Neural cell (in vitro differentiated cells): ENCODE measurements at regions not wholly inside any gene's neighbourhood (a gene's known extent, or its start where the extent isn't known, plus 50 kb on each side); places are given as distances from the start of the nearest gene placed in this dataset.

ENCODE experiments used
- H2AFZ ChIP-seq: fragments of 200-600, 300-800 bp; sonication (generic), shearing (Covaris generic); 2 replicates; pipeline ENCODE4 v1.6.0; 2014; ENCODE audit warnings: low read depth, mild to moderate bottlenecking, antibody characterized with exemption, low read length, moderate library complexity
- H3F3A ChIP-seq: fragments of 200-600 bp; shearing (Covaris generic); 2 replicates; pipeline ENCODE4 v1.6.1; 2016; ENCODE audit warnings: mild to moderate bottlenecking, moderate library complexity, mixed read lengths, antibody characterized with exemption, low read length; ENCODE audit not compliant: insufficient read depth, poor library complexity, severe bottlenecking
- H3K27ac ChIP-seq: fragments of 200-600, 300-800 bp; sonication (generic), shearing (Covaris generic); 2 replicates; pipeline ENCODE4 v1.5.1; 2014; ENCODE audit warnings: mild to moderate bottlenecking, low read length, moderate library complexity
- H3K27me3 ChIP-seq: fragments of 300-800, 200-600 bp; sonication (generic), shearing (Covaris generic); 2 replicates; pipeline ENCODE4 v1.6.0; 2014; ENCODE audit warnings: mild to moderate bottlenecking, low read depth, low read length, moderate library complexity; ENCODE audit not compliant: insufficient read depth
- H3K36me3 ChIP-seq: fragments of 300-800, 200-600 bp; sonication (generic), shearing (Covaris generic); 2 replicates; pipeline ENCODE4 v1.5.1; 2014; ENCODE audit warnings: mild to moderate bottlenecking, antibody characterized with exemption, low read length, moderate library complexity; ENCODE audit not compliant: insufficient read depth
- H3K4me2 ChIP-seq: fragments of 300-800, 200-600 bp; sonication (generic), shearing (Covaris generic); 2 replicates; pipeline ENCODE4 v1.6.0; 2014; ENCODE audit warnings: mild to moderate bottlenecking, low read length
- H3K4me3 ChIP-seq: fragments of 300-800, 200-600 bp; sonication (generic), shearing (Covaris generic); 2 replicates; pipeline ENCODE4 v1.5.1; 2014; ENCODE audit warnings: mild to moderate bottlenecking, low read length, moderate library complexity
- H3K79me2 ChIP-seq: fragments of 200-600 bp; shearing (Covaris generic); replicated peaks from 2 replicates; pipeline ENCODE4 v1.6.0; 2014; ENCODE audit warnings: mild to moderate bottlenecking, low read length, moderate library complexity; ENCODE audit not compliant: insufficient read depth
- H3K9ac ChIP-seq: fragments of 300-800, 200-600 bp; sonication (generic), shearing (Covaris generic); 2 replicates; pipeline ENCODE4 v1.6.1; 2016; ENCODE audit warnings: mild to moderate bottlenecking, low read length, mixed read lengths
- H3K9me2 ChIP-seq: fragments of 200-600 bp; shearing (Covaris generic); 2 replicates; pipeline ENCODE4 v1.6.1; 2016; ENCODE audit warnings: mild to moderate bottlenecking, low read length, mixed read lengths; ENCODE audit not compliant: insufficient read depth
- H3K9me3 ChIP-seq: fragments of 200-600, 300-800 bp; sonication (generic), shearing (Covaris generic); 2 replicates; pipeline ENCODE4 v1.6.1; 2016; ENCODE audit warnings: mild to moderate bottlenecking, mixed run types, low read length, moderate library complexity, mixed read lengths
- H4K20me1 ChIP-seq: fragments of 200-600 bp; shearing (Covaris generic); 2 replicates; pipeline ENCODE4 v1.6.1; 2016; ENCODE audit warnings: mild to moderate bottlenecking, mixed run types; ENCODE audit not compliant: insufficient read depth
- CTCF ChIP-seq: fragments of 450-650 bp; IDR thresholded peaks from 2 replicates; pipeline ENCODE4 v1.5.1; 2014; ENCODE audit warnings: antibody characterized with exemption, mild to moderate bottlenecking, moderate library complexity; ENCODE audit not compliant: poor library complexity, severe bottlenecking
- EP300 ChIP-seq: fragments of 450-650 bp; conservative IDR thresholded peaks from 2 replicates; pipeline ENCODE4 v1.6.1; 2014; ENCODE audit warnings: antibody characterized with exemption, mild to moderate bottlenecking, moderate library complexity; ENCODE audit not compliant: poor library complexity, severe bottlenecking
- EZH2 ChIP-seq: fragments of 200-600, 300-800 bp; shearing (Covaris generic), sonication (generic); IDR thresholded peaks from 2 replicates; pipeline ENCODE4 v1.6.1; 2014; ENCODE audit warnings: antibody characterized with exemption, low read length, borderline replicate concordance, mild to moderate bottlenecking; ENCODE audit not compliant: insufficient read depth, poor library complexity, severe bottlenecking
- MXI1 ChIP-seq: fragments of 450-650 bp; conservative IDR thresholded peaks from 2 replicates; pipeline ENCODE4 v1.6.1; 2014; ENCODE audit warnings: antibody characterized with exemption, mild to moderate bottlenecking; ENCODE audit not compliant: poor library complexity, severe bottlenecking
- POLR2AphosphoS5 ChIP-seq: IDR thresholded peaks from 2 replicates; pipeline ENCODE4 v1.6.1; 2012
- RAD21 ChIP-seq: fragments of 450-650 bp; conservative IDR thresholded peaks from 2 replicates; pipeline ENCODE4 v1.6.1; 2014; ENCODE audit warnings: antibody characterized with exemption, mild to moderate bottlenecking, moderate library complexity
- SMC3 ChIP-seq: fragments of 450-650 bp; conservative IDR thresholded peaks from 2 replicates; pipeline ENCODE4 v1.6.1; 2014; ENCODE audit warnings: antibody characterized with exemption, mild to moderate bottlenecking, moderate library complexity; ENCODE audit not compliant: poor library complexity
- TAF1 ChIP-seq: IDR thresholded peaks from 2 replicates; pipeline ENCODE4 v1.6.1; 2012; ENCODE audit warnings: low read depth
- TF ChIP-seq, protein P1 (sequence below): IDR thresholded peaks from 2 replicates; pipeline ENCODE4 v1.6.1; 2012; ENCODE audit warnings: borderline replicate concordance

GRCh38 chr20:24730750-24731149, 218.3 kb upstream of the CST7 start:
- no peaks in the 10 kb centered on the region for H4K20me1 ChIP-seq
- no peak for TF ChIP-seq SMC3
- TF ChIP-seq EZH2, result no peak
- TF ChIP-seq EP300, result no peak
- no peak for TF ChIP-seq RAD21
- TF ChIP-seq, protein P1, sequence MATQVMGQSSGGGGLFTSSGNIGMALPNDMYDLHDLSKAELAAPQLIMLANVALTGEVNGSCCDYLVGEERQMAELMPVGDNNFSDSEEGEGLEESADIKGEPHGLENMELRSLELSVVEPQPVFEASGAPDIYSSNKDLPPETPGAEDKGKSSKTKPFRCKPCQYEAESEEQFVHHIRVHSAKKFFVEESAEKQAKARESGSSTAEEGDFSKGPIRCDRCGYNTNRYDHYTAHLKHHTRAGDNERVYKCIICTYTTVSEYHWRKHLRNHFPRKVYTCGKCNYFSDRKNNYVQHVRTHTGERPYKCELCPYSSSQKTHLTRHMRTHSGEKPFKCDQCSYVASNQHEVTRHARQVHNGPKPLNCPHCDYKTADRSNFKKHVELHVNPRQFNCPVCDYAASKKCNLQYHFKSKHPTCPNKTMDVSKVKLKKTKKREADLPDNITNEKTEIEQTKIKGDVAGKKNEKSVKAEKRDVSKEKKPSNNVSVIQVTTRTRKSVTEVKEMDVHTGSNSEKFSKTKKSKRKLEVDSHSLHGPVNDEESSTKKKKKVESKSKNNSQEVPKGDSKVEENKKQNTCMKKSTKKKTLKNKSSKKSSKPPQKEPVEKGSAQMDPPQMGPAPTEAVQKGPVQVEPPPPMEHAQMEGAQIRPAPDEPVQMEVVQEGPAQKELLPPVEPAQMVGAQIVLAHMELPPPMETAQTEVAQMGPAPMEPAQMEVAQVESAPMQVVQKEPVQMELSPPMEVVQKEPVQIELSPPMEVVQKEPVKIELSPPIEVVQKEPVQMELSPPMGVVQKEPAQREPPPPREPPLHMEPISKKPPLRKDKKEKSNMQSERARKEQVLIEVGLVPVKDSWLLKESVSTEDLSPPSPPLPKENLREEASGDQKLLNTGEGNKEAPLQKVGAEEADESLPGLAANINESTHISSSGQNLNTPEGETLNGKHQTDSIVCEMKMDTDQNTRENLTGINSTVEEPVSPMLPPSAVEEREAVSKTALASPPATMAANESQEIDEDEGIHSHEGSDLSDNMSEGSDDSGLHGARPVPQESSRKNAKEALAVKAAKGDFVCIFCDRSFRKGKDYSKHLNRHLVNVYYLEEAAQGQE, result no peak
- TF ChIP-seq POLR2AphosphoS5, result no peak
- no peak for TF ChIP-seq MXI1
- no peak for TF ChIP-seq TAF1
- no peak for TF ChIP-seq CTCF
- no peak overlapping the region for H3K27ac ChIP-seq
- H3K27me3 ChIP-seq, result no peaks in the 10 kb centered on the region
- no peaks in the 10 kb centered on the region for H3K9me2 ChIP-seq
- H3K4me2 ChIP-seq, result no peak overlapping the region
- H3F3A ChIP-seq, result no peaks in the 10 kb centered on the region
- H3K9ac ChIP-seq, result no peak overlapping the region
- peaks cover 3% of the 10 kb centered on the region for H3K9me3 ChIP-seq
- no peak overlapping the region for H3K4me3 ChIP-seq
- no peak overlapping the region for H2AFZ ChIP-seq
- no peaks in the 10 kb centered on the region for H3K36me3 ChIP-seq
- no peaks in the 10 kb centered on the region for H3K79me2 ChIP-seq

DNA sequence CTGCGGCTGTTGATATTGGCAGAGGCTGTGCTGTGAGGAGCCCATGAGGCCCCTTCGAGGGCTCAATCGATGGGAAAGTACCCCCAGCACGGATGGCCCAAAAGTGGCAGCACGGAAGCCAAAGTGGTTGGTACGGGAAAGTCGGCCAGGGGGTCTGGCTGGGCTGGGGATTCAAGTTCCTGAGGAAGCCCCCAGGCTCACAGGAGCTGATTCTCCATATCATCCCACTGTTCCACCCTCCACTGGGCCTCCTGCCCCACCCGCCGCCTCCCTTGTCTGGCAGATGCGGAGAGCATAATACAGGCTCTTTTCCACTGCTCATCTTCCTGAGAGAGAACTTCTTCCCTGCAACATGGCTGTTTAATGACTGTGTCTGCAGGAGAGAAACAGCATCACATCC, 217.8 kb upstream of the CST7 start:
- H3K27ac ChIP-seq, result no peak overlapping the region
- H3K4me2 ChIP-seq, result no peak overlapping the region
- no peak overlapping the region for H2AFZ ChIP-seq
- no peaks in the 10 kb centered on the region for H3K36me3 ChIP-seq
- peaks cover 3% of the 10 kb centered on the region for H3K9me3 ChIP-seq
- no peaks in the 10 kb centered on the region for H3K79me2 ChIP-seq
- H3K9me2 ChIP-seq, result no peaks in the 10 kb centered on the region
- no peak overlapping the region for H3K4me3 ChIP-seq
- H4K20me1 ChIP-seq, result no peaks in the 10 kb centered on the region
- H3F3A ChIP-seq, result no peaks in the 10 kb centered on the region
- no peak for TF ChIP-seq EP300
- no peak for TF ChIP-seq TAF1
- no peak for TF ChIP-seq EZH2
- TF ChIP-seq, protein P1, result no peak
- no peak for TF ChIP-seq CTCF
- no peak for TF ChIP-seq SMC3
- TF ChIP-seq POLR2AphosphoS5, result no peak
- TF ChIP-seq MXI1, result no peak
- TF ChIP-seq RAD21, result no peak
- no peak overlapping the region for H3K9ac ChIP-seq
- H3K27me3 ChIP-seq, result no peaks in the 10 kb centered on the region
